Endodermal cell (in vitro differentiated cells): ENCODE measurements at regions not wholly inside any gene's neighbourhood (a gene's known extent, or its start where the extent isn't known, plus 50 kb on each side); places are given as distances from the start of the nearest gene placed in this dataset.

Experiments used
- DNase-seq: peaks from one replicate; pipeline ENCODE4 v3.0.0-alpha.2; 2017
- H3K27ac ChIP-seq: 2 replicates; pipeline ENCODE4 v1.5.1; 2013; ENCODE audit warnings: mild to moderate bottlenecking, low read depth, low read length, moderate library complexity
- H3K27me3 ChIP-seq: 2 replicates; pipeline ENCODE4 v1.6.1; 2013; ENCODE audit warnings: mild to moderate bottlenecking, low read length, moderate library complexity; ENCODE audit not compliant: insufficient read depth, control insufficient read depth, poor library complexity, severe bottlenecking
- H3K36me3 ChIP-seq: 2 replicates; pipeline ENCODE4 v1.7.0; 2013; ENCODE audit warnings: mild to moderate bottlenecking, low read length, moderate library complexity; ENCODE audit not compliant: control insufficient read depth, insufficient read depth
- H3K4me1 ChIP-seq: one replicate; pipeline ENCODE4 v1.7.0; 2013; ENCODE audit warnings: low read length; ENCODE audit not compliant: control insufficient read depth, insufficient read depth
- H3K4me3 ChIP-seq: 2 replicates; pipeline ENCODE4 v1.5.1; 2013; ENCODE audit warnings: mild to moderate bottlenecking, low read length, moderate library complexity
- H3K9ac ChIP-seq: 2 replicates; pipeline ENCODE4 v1.6.1; 2013; ENCODE audit warnings: mild to moderate bottlenecking, low read length, moderate library complexity; ENCODE audit not compliant: poor library complexity, severe bottlenecking; ENCODE audit errors: extremely low read depth
- H3K9me3 ChIP-seq: 2 replicates; pipeline ENCODE4 v1.6.1; 2013; ENCODE audit warnings: mild to moderate bottlenecking, low read length, moderate library complexity; ENCODE audit not compliant: control insufficient read depth
- H3K27ac Mint-ChIP-seq: 2 replicates; pipeline ENCODE4 v1.8.0; 2020; ENCODE audit warnings: mixed read lengths
- H3K27me3 Mint-ChIP-seq: 2 replicates; pipeline ENCODE4 v1.8.0; 2021; ENCODE audit warnings: mild to moderate bottlenecking, mixed read lengths; ENCODE audit not compliant: insufficient read depth
- H3K36me3 Mint-ChIP-seq: 2 replicates; pipeline ENCODE4 v1.8.0; 2020; ENCODE audit warnings: low read depth, mixed read lengths
- H3K4me1 Mint-ChIP-seq: 2 replicates; pipeline ENCODE4 v1.8.0; 2020; ENCODE audit warnings: mixed read lengths
- H3K4me3 Mint-ChIP-seq: 2 replicates; pipeline ENCODE4 v1.8.0; 2020; ENCODE audit warnings: mild to moderate bottlenecking, moderate library complexity, mixed read lengths
- H3K9me3 Mint-ChIP-seq: 2 replicates; pipeline ENCODE4 v1.8.0; 2020; ENCODE audit warnings: mild to moderate bottlenecking, mixed read lengths
- CTCF ChIP-seq: fragments of 200-600 bp; sonication (generic); conservative IDR thresholded peaks from 2 replicates; pipeline ENCODE4 v1.5.0; 2021; ENCODE audit warnings: antibody characterized with exemption, mild to moderate bottlenecking
- WGBS, 2 experiments: methylation state at CpG; one replicate each; pipeline versions ENCODE4 v1.1.5 to v1.1.7; 2013; ENCODE audit warnings: missing lambda C conversion rate in 2 of 2, mixed read lengths in 1 of 2; ENCODE audit not compliant: insufficient coverage in 1 of 2, insufficient read length in 1 of 2; 5-methylcytosine and 5-hydroxymethylcytosine counted together

GRCh38 chr2:16058256-16058655 lies 117.9 kb downstream of the MYCN start:
- no peak overlapping the region for H3K4me3 Mint-ChIP-seq
- TF ChIP-seq CTCF, result no peak
- Histone ChIP-seq H3K9me3 (peaks cover 19% of the 10 kb centered on the region), H3K9ac (no peak overlapping the region), H3K27ac (no peak overlapping the region), H3K36me3 (no peaks in the 10 kb centered on the region), H3K4me3 (no peak overlapping the region), H3K4me1 (no peaks in the 10 kb centered on the region), H3K27me3 (no peaks in the 10 kb centered on the region)
- peaks cover 8% of the 10 kb centered on the region for H3K4me1 Mint-ChIP-seq
- no peak for DNase-seq
- peaks cover 2% of the 10 kb centered on the region for H3K27me3 Mint-ChIP-seq
- H3K36me3 Mint-ChIP-seq, result no peaks in the 10 kb centered on the region
- H3K9me3 Mint-ChIP-seq, result peaks cover 23% of the 10 kb centered on the region
- WGBS, 2 experiments, result 86 to 92% methylated on average over 2 to 6 of the region's 6 CpGs
- no peak overlapping the region for H3K27ac Mint-ChIP-seq

GRCh38 chr2:16057661-16058060 lies 117.3 kb downstream of the MYCN start:
- TF ChIP-seq CTCF, result no peak
- no peak overlapping the region for H3K9ac ChIP-seq
- no peaks in the 10 kb centered on the region for H3K27me3 ChIP-seq
- H3K4me1 ChIP-seq, result no peaks in the 10 kb centered on the region
- peaks cover 17% of the 10 kb centered on the region for H3K9me3 Mint-ChIP-seq
- no peaks in the 10 kb centered on the region for H3K36me3 Mint-ChIP-seq
- no peak for DNase-seq
- peaks cover 13% of the 10 kb centered on the region for H3K9me3 ChIP-seq
- no peak overlapping the region for H3K27ac Mint-ChIP-seq
- H3K4me1 Mint-ChIP-seq, result peaks cover 8% of the 10 kb centered on the region
- H3K4me3 Mint-ChIP-seq, result no peak overlapping the region
- peaks cover 2% of the 10 kb centered on the region for H3K27me3 Mint-ChIP-seq
- H3K27ac ChIP-seq, result no peak overlapping the region
- WGBS, 2 experiments, result 93 to 98% methylated on average over 4 to 10 of the region's 10 CpGs
- no peak overlapping the region for H3K4me3 ChIP-seq
- H3K36me3 ChIP-seq, result no peaks in the 10 kb centered on the region

GRCh38 chr2:16055848-16056580 lies 115.7 kb downstream of the MYCN start:
- no peak overlapping the region for H3K27ac Mint-ChIP-seq
- WGBS, 2 experiments, result 58 to 84% methylated on average over 7 of the region's 7 CpGs
- H3K36me3 Mint-ChIP-seq, result no peaks in the 10 kb centered on the region
- H3K4me3 Mint-ChIP-seq, result no peak overlapping the region
- Histone ChIP-seq H3K27ac (no peak overlapping the region), H3K27me3 (no peaks in the 10 kb centered on the region), H3K4me3 (no peak overlapping the region), H3K9me3 (no peaks in the 10 kb centered on the region), H3K4me1 (peaks cover 8% of the 10 kb centered on the region), H3K9ac (no peak overlapping the region), H3K36me3 (no peaks in the 10 kb centered on the region)
- peaks cover 16% of the 10 kb centered on the region for H3K4me1 Mint-ChIP-seq
- peaks cover 2% of the 10 kb centered on the region for H3K27me3 Mint-ChIP-seq
- no peak for TF ChIP-seq CTCF
- DNase-seq, result no peak
- H3K9me3 Mint-ChIP-seq, result peaks cover under 1% of the 10 kb centered on the region
